Cardiac fibroblast (primary cell): ENCODE measurements at regions not wholly inside any gene's neighbourhood (a gene's known extent, or its start where the extent isn't known, plus 50 kb on each side); places are given as distances from the start of the nearest gene placed in this dataset.

ENCODE experiments used
- DNase-seq, 2 donors: peaks; one replicate each; pipeline versions ENCODE4 v3.0.0 to v3.0.0-alpha.2; 2010; ENCODE audit warnings: low read depth in 2 of 2
- H3K4me3 ChIP-seq, 2 donors: replicated peaks in 1 of 2; 1 replicate in 1 of 2; 2 replicates in 1 of 2; pipeline ENCODE4 v1.5.1; 2011; ENCODE audit warnings: low read depth in 2 of 2, low read length in 2 of 2, mild to moderate bottlenecking in 2 of 2, moderate library complexity in 1 of 2
- TF ChIP-seq, protein P1 (sequence below): IDR thresholded peaks from one replicate; pipeline ENCODE4 v1.5.1; 2011; ENCODE audit warnings: low read depth, mild to moderate bottlenecking, low read length, inconsistent platforms

DNA sequence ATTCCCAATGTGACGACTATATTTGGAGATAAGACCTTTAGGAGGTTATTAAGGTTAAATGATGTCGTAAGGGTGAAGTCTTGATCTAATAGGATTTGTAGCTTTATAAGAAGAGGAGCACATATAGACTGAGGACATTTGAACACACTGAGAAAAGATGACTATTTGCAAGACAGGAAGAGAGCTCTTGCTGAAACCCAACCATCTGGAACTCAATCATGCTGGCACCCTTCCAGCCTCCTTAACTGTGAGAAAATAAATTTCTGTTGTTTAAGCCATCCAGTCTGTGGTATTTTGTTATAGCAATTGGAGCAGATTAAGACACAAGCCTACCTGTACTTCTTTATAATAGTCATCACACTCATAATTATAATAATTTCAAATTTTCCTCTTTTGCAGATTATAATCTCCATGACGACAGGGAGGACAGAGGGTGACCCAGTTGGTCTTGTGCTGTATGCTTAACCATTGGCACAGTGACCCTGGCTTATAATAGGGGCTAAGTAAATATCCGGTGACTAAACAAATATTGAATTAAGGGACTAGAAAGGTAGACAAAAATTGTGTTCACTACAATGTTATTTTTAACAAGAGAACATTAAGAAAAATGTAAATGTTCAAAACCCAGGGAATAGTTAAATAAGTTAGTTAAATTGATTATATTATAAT, 206.4 kb upstream of the HDDC2 start:
- peak; percentile 65 to 82 for DNase-seq
- H3K4me3 ChIP-seq, result no peak overlapping the region
- TF ChIP-seq, protein P1, sequence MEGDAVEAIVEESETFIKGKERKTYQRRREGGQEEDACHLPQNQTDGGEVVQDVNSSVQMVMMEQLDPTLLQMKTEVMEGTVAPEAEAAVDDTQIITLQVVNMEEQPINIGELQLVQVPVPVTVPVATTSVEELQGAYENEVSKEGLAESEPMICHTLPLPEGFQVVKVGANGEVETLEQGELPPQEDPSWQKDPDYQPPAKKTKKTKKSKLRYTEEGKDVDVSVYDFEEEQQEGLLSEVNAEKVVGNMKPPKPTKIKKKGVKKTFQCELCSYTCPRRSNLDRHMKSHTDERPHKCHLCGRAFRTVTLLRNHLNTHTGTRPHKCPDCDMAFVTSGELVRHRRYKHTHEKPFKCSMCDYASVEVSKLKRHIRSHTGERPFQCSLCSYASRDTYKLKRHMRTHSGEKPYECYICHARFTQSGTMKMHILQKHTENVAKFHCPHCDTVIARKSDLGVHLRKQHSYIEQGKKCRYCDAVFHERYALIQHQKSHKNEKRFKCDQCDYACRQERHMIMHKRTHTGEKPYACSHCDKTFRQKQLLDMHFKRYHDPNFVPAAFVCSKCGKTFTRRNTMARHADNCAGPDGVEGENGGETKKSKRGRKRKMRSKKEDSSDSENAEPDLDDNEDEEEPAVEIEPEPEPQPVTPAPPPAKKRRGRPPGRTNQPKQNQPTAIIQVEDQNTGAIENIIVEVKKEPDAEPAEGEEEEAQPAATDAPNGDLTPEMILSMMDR, result no peak

DNA sequence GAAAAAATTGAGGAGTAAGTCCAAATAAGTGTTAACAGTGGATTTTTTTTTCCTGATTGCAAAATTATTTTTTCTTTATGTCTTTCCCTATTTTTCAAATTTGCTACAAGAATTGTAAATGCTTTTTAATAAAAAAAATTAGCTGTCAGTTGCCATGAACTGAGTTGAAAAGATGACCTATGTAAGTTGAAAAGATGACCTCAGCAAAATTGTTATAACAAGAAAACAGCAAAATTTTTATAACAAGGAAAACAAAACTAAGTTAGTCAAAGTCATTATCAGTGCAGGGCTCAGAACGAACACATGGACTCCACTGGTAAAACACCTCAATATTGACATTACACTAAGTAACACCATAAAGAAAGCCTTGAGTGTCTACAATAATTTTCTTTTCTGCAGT, 207.0 kb upstream of the HDDC2 start:
- H3K4me3 ChIP-seq, result no peak overlapping the region
- DNase-seq, result no peak
- TF ChIP-seq, protein P1, result no peak

DNA sequence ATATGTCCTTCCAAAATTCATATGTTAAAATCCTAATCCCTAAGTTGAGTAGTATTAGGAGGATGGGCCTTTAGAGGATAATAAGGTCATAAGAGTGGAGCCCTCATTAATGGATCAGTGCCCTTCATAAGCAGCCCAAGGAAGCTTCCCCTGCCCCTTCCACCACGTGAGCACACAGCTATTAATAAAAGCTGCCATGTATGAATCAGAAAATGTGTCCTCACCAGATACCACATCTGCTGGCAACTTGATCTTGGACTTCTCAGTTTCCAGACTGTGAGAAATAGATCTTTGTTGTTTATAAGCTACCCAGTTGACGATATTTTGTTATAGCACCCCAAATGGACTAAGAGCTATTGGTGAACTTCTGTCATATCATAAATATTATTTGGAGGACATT, 207.7 kb upstream of the HDDC2 start:
- TF ChIP-seq, protein P1, result no peak
- H3K4me3 ChIP-seq, result no peak overlapping the region
- DNase-seq, result no peak

DNA sequence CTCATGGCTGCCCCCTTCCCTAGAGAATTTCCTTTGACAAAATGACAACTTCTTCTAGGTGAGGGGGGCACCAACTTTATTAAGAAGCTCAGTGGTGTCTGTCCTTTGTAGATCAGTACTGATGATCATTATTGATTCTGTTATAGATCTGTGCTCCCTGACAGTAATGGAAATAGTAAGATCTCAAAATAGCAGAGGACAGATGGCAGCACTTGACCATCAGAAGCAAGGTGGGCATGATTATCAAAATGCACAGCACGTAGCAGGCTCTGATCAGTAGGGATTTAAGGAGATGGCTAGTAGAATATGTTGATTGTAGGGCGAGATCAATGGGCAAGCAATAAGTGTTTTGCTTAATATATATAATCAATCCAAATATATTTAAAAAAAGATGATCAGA, 208.6 kb upstream of the HDDC2 start:
- TF ChIP-seq, protein P1, result no peak
- H3K4me3 ChIP-seq, result no peak overlapping the region
- DNase-seq, result no peak

DNA sequence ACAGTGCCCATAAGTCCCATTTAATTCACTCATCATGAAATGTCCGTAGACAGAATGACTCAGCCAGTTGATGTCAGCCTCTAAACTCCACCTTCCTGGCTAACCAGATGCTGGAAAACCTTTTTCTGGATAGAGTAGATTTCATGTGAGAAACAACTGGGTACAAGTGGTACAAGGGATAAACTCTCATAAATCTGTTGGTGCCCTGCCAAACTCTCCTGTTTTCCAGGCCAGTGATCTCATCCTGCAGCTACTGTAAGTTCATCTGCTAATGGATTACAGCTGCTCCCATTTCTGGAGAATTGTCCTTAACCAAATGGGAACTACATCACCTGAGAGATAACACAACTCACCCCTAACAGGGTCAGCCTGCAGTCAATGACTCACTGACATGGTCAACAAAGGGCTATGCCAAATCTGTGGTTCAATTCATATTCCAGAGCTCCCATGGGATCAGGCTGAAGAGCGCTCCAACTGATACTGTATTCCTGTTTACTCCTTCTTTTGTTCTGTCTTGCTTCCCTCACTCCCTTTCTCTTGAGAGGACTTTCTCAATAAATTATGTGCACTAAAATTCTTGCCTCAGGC, 210.1 kb upstream of the HDDC2 start:
- peak; percentile 62 to 69 for DNase-seq
- TF ChIP-seq, protein P1, result no peak
- H3K4me3 ChIP-seq, result no peak overlapping the region

DNA sequence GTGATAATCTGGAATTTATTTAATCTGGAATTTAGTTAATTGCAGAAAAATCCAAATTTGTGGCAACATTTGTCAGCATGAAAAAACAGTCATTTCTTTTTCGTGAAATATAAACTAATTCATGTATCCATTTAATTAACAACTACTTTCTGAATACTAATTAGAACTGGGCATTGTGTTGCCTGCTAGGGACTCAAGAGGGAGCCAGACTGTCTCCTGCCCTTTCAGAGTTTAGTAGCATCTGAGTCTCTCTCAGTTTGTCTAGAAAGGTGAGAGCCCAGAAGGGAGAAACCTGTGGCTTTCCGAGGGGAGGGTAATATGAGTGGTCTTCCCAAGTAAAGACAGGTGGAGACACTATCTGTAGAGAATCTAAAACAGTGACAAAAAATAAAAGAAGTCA, 210.9 kb upstream of the HDDC2 start:
- peak in 1 of 2 donors; percentile 11 for DNase-seq
- no peak overlapping the region for H3K4me3 ChIP-seq
- TF ChIP-seq, protein P1, result peak; percentile 44
